ENCODE measurements at regions not wholly inside any gene's neighbourhood (a gene's known extent, or its start where the extent isn't known, plus 50 kb on each side); places are given as distances from the start of the nearest gene placed in this dataset.

GRCh38 chr4:119738901-119739300 lies 110.3 kb upstream of the PDE5A start:
- FAIRE-seq (no peak), DNase-seq (ENCODE audit: low read depth, low spot score) (no peak)
- Histone ChIP-seq H3K9me1 (replicated peaks; ENCODE audit: control insufficient read depth, extremely low read depth, insufficient read depth, low read length) (no peaks in the 10 kb centered on the region), H3K79me2 (ENCODE audit: control insufficient read depth, insufficient read depth, low read length) (no peaks in the 10 kb centered on the region), H3K4me1 (ENCODE audit: control insufficient read depth, extremely low read depth, insufficient read depth, low read length) (no peaks in the 10 kb centered on the region), H3K4me3 (replicated peaks in 1 of 3; ENCODE audit: insufficient read depth in 1 of 3, low read depth in 1 of 3, low read length in 3 of 3) (no peak overlapping the region), H3K9me3 (replicated peaks; ENCODE audit: control insufficient read depth, insufficient read depth, low read length) (no peaks in the 10 kb centered on the region), H4K20me1 (replicated peaks; ENCODE audit: control insufficient read depth, extremely low read depth, insufficient read depth, low read length) (no peaks in the 10 kb centered on the region), H3K27me3 (ENCODE audit: control insufficient read depth in 2 of 2, insufficient read depth in 2 of 2, low read length in 2 of 2) (peaks cover 0 to 4% of the 10 kb centered on the region in 2 experiments), H3K27ac (ENCODE audit: insufficient read depth, low read depth, low read length) (no peak overlapping the region), H3K4me2 (ENCODE audit: insufficient read depth, low read length) (no peak overlapping the region), H3K36me3 (ENCODE audit: control insufficient read depth in 2 of 2, extremely low read depth in 1 of 2, insufficient read depth in 2 of 2, low read length in 2 of 2) (no peaks in the 10 kb centered on the region), H3K9ac (replicated peaks; ENCODE audit: extremely low read depth, insufficient read depth, low read length) (no peak overlapping the region), H2AFZ (ENCODE audit: low read depth, low read length) (no peak overlapping the region)
- no TSS peak for BruUV-seq (replicated peaks)
- ChIA-PET CTCF (interaction anchor here (1.2 to 1.3 kb wide), 2 partner anchors 12 to 110 kb away, joined by 3 read pairs; partner anchors contain the start of gene PDE5A), POLR2A (no interaction called here)
- dilution Hi-C loops (cut with MboI; ENCODE audit: extremely low pct_ligation_motif_present, low sequenced_read_pairs) (no loop called here), intact Hi-C loops (cut with micrococcal nuclease) (no loop called here)
- TF ChIP-seq FOS (IDR thresholded peaks at IDR 0.05; ENCODE audit: borderline replicate concordance, insufficient read depth, low read length) (no peak), GATA2 (IDR thresholded peaks at IDR 0.05; ENCODE audit: insufficient read depth, insufficient read length, low read depth, low read length) (no peak), CTCF (IDR thresholded peaks at IDR 0.05; ENCODE audit: extremely low read depth in 1 of 2, insufficient read depth in 1 of 2, low read depth in 1 of 2, low read length in 2 of 2) (no peak), POLR2A (IDR thresholded peaks at IDR 0.05; ENCODE audit: low read depth, low read length) (no peak), MAX (IDR thresholded peaks at IDR 0.05; ENCODE audit: insufficient read depth, insufficient read length) (no peak), EZH2 (IDR thresholded peaks at IDR 0.05; ENCODE audit: borderline replicate concordance, low read depth, low read length, severe bottlenecking) (no peak), JUN (IDR thresholded peaks at IDR 0.05; ENCODE audit: borderline replicate concordance, insufficient read depth, insufficient read length, low read depth) (no peak), POLR2AphosphoS5 (IDR thresholded peaks at IDR 0.05; ENCODE audit: insufficient read depth, low read depth, low read length) (no peak), MYC (IDR thresholded peaks at IDR 0.05; ENCODE audit: low read depth, low read length) (no peak)
